Stimulated activated CD4-positive, alpha-beta T cell treated with anti-CD3 and anti-CD28 coated beads, Interleukin-15, amount 100 ng/mL, for 24 hours (primary cell): ENCODE measurements at regions not wholly inside any gene's neighbourhood (a gene's known extent, or its start where the extent isn't known, plus 50 kb on each side); places are given as distances from the start of the nearest gene placed in this dataset.
A peak's percentile ranks its signal among the peaks of the same experiment; 100 is the strongest.

Experiments
- DNase-seq: peaks from one replicate; pipeline ENCODE4 v3.0.0-alpha.2; 2020

- DNase-seq: no peak
These were observed 164.5 kb downstream of the HAUS1 start for GRCh38 chr18:46268671-46269070.

DNA sequence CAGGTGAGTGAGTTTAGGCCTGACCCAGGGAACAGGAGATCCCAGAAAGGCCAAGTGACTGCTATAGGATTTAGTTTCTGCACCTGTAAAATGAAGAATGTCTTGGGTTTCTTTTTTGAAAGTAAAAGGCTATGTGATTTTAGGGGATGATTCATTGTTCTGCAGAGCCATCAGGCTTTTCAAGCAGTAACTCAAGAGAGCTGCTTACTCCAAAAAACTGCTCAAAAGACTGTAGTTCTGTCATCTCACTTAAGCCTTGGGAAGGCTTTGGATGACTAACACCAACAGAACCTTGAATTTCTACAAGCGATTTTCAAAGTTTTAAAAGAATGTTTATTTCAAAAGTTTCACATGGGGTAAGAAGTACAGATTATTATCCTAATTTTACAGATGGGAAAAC lies 165.1 kb downstream of the HAUS1 start:
- DNase-seq: no peak

DNA sequence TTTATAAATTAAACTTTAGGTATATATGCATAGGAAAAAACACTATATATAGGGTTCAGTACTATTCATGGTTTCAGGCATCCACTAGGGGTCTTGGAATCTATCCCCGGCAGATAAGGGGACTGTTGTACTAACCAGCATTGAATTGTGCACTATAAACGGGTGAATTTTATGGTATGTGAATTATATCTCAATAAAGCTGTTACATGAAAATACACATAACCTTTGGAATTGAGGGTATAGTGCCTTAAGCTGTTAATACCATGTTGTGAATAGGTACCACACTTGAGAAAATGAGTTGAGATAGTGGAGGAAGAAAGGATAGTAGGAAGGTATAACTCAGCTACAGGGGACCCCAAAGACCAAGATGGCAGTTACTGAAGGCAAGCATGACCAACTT lies 167.3 kb downstream of the HAUS1 start:
- DNase-seq: no peak

- DNase-seq: no peak
These were observed 169.7 kb downstream of the HAUS1 start for GRCh38 chr18:46273861-46274260.

GRCh38 chr18:46274266-46274665 lies 170.1 kb downstream of the HAUS1 start:
- no peak for DNase-seq

GRCh38 chr18:46275370-46275769 lies 171.2 kb downstream of the HAUS1 start:
- DNase-seq: no peak

- DNase-seq: no peak
These were observed 172.6 kb downstream of the HAUS1 start for GRCh38 chr18:46276748-46277147.

- no peak for DNase-seq
These were observed 174.6 kb downstream of the HAUS1 start for GRCh38 chr18:46278481-46279465.

GRCh38 chr18:46279673-46280072 lies 175.5 kb downstream of the HAUS1 start:
- DNase-seq: no peak

GRCh38 chr18:46281185-46282176 lies 177.3 kb downstream of the HAUS1 start:
- peak; percentile 70 for DNase-seq

- DNase-seq: no peak
These were observed 178.0 kb downstream of the HAUS1 start for GRCh38 chr18:46282177-46282570.

GRCh38 chr18:46282646-46283045 lies 178.5 kb downstream of the HAUS1 start:
- DNase-seq: no peak

- DNase-seq: no peak
These were observed 179.1 kb downstream of the HAUS1 start for GRCh38 chr18:46283268-46283667.

DNA sequence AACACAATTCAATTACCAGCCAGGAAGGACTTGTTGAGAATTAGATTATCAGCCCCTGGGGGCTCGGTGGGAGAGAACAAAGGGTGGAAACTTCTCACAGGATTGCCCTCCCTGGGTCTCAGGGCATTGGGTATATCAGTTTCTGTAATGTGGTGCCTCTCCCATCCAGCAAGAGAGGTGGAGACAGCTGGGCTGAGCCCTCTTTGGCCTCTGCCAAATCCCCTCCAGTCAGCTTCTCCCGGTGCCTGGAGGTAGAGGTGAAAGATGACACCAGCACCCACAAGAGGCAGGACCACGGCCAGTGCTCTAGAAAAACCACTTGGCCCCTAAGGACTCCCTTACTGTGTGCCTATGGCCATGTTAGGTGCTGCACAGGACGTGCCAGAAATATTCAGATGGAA lies 179.7 kb downstream of the HAUS1 start:
- DNase-seq: no peak

- DNase-seq: no peak
These were observed 185.3 kb downstream of the HAUS1 start for GRCh38 chr18:46289463-46289862.

DNA sequence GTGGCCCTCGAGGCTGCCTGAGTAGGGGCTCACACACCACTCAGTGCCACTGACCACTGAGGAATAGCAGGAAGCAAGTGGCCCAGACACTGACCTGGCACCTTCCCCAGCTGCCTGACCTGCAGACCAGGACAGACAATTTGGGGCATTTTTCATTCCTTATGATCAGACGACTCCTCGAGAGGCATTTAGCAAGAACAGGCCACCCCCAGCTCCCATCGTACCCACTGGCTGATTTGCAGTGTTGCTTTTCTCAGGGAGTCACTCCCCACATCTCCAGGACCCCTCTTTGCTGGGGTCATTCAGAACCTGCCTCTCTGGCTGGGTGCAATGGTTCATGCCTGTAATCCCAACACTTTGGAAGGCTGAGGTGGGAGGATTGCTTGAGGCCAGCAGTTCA lies 185.7 kb downstream of the HAUS1 start:
- no peak for DNase-seq

- DNase-seq: no peak
These were observed 186.3 kb downstream of the HAUS1 start for GRCh38 chr18:46290440-46291020.

DNA sequence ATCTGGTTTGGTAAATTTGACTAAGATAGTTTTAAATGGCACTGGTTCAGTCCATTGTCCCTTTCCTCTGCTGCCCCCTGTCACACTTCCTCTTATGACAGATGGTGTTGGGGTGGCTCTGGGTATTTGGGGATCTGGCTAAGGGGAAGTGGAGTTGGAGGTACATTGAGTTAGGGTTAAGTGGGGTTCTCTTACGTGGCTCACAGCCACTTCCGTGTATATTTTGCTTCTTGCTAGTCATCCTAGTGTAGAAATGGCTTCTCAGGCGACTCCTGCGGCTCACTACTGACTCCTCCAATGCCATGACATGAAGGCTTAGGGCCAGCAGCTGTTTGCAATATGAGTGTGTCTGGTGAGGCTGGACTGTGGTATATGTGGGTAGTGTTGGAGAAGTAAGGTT lies 187.0 kb downstream of the HAUS1 start:
- no peak for DNase-seq

GRCh38 chr18:46293742-46294181 lies 189.6 kb downstream of the HAUS1 start:
- no peak for DNase-seq

DNA sequence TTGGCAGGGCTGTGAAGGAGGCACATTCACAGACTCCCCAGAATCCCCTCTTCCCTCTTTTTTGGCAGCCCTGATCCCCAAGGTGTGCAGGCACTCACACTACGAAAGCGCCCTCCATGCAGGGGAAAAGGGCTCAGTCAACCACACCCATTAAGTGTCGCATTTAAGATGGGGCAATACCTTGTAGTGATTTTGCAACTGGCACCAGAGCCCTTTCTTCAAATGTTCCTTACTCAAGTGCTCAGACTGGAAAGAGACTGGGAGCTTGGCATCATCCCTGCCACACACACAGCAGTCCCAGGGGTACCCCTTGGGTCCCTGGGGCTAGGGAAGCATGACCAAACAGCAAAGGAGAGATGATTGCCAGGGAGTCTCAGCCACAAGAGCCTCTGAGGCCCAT lies 190.1 kb downstream of the HAUS1 start:
- no peak for DNase-seq

DNA sequence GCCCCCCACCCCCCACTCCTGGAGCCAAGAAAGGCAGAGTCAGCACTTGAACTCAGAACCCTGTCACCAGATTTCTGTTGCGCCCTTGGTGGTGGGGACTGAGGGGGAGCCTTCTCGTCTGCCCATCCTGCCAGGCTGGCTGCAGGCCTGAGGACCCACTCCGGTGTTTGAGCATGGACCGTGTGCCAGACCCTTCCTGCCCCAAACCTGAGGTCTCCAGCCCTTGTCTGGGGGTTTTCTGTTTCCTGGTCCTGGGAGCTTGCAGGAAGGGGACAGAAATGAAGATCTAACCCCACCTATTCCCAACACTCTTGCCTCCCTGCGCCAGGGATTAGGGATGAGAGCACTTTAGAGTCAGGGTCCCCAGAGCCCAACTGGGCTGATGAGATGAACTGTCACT lies 190.6 kb downstream of the HAUS1 start:
- no peak for DNase-seq

DNA sequence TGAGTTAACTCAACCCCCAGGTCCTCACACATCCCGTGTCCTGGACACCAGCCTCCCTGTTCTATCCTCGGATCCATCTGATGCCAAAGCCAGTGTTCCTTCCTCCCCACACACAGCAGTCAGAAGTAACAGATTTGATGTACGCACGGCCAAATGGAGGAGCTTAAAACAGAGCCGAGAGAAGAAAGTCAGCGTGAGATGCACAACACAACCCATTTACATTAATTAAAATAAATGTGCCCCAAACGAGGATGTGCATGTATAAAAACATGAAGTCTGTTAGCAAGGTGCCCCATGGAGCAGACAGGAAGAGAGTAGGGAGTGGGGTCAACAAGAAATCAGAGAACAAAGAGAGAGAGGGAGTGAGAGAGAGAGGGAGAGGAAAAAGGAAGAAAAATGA lies 191.2 kb downstream of the HAUS1 start:
- no peak for DNase-seq

- no peak for DNase-seq
These were observed 192.5 kb downstream of the HAUS1 start for GRCh38 chr18:46296656-46297055.
